Left kidney (tissue), 1 donor: ENCODE measurements at regions not wholly inside any gene's neighbourhood (a gene's known extent, or its start where the extent isn't known, plus 50 kb on each side); places are given as distances from the start of the nearest gene placed in this dataset.
"Not testable (repeated sequence)": the region's sequence is repeated elsewhere in the genome, so short reads cannot be mapped to it uniquely, and the experiment has no call there.

Source experiments
- DNase-seq: peaks from one replicate; pipeline ENCODE4 v3.0.0-alpha.2; 2013

- no peak for DNase-seq
Observed at GRCh38 chr7:156383526-156383925, 257.0 kb upstream of the RNF32 start.

- no peak for DNase-seq
Observed at GRCh38 chr7:156380261-156380660, 260.3 kb upstream of the RNF32 start.

GRCh38 chr7:156379324-156380070 is 261.1 kb upstream of the RNF32 start:
- no peak for DNase-seq

- no peak for DNase-seq
Observed at GRCh38 chr7:156378806-156379205, 261.8 kb upstream of the RNF32 start.

GRCh38 chr7:156376317-156376716 is 264.3 kb upstream of the RNF32 start:
- DNase-seq: no peak

- no peak for DNase-seq
Observed at GRCh38 chr7:156374335-156374734, 266.2 kb upstream of the RNF32 start.

GRCh38 chr7:156369929-156370328 is 270.6 kb upstream of the RNF32 start:
- DNase-seq: not testable (repeated sequence)

GRCh38 chr7:156368053-156368843 is 272.3 kb upstream of the RNF32 start:
- no peak for DNase-seq

- DNase-seq: no peak
Observed at GRCh38 chr7:156363751-156364150, 276.8 kb upstream of the RNF32 start.

- no peak for DNase-seq
Observed at GRCh38 chr7:156360835-156361234, 279.7 kb upstream of the RNF32 start.

GRCh38 chr7:156356551-156356950 is 284.0 kb upstream of the RNF32 start:
- DNase-seq: no peak

GRCh38 chr7:156353352-156353751 is 287.2 kb upstream of the RNF32 start:
- no peak for DNase-seq

- DNase-seq: not testable (repeated sequence)
Observed at GRCh38 chr7:156347703-156348248, 292.8 kb upstream of the RNF32 start.

GRCh38 chr7:156347132-156347531 is 293.4 kb upstream of the RNF32 start:
- DNase-seq: no peak

GRCh38 chr7:156344595-156344994 is 296.0 kb upstream of the RNF32 start:
- no peak for DNase-seq

- DNase-seq: no peak
Observed at GRCh38 chr7:156334636-156335035, 305.9 kb upstream of the RNF32 start.

- DNase-seq: no peak
Observed at GRCh38 chr7:156327916-156328315, 312.7 kb upstream of the RNF32 start.

- no peak for DNase-seq
Observed at GRCh38 chr7:156327474-156327873, 313.1 kb upstream of the RNF32 start.

- DNase-seq: no peak
Observed at GRCh38 chr7:156324201-156324600, 316.4 kb upstream of the RNF32 start.

GRCh38 chr7:156321430-156321829 is 319.1 kb upstream of the RNF32 start:
- DNase-seq: not testable (repeated sequence)

GRCh38 chr7:156318926-156319325 is 321.6 kb upstream of the RNF32 start:
- no peak for DNase-seq

GRCh38 chr7:156318426-156318825 is 322.1 kb upstream of the RNF32 start:
- no peak for DNase-seq

- DNase-seq: no peak
Observed at GRCh38 chr7:156309016-156309620, 331.5 kb upstream of the RNF32 start.
